Right renal cortex interstitium (tissue), 3 donors: ENCODE measurements at regions not wholly inside any gene's neighbourhood (a gene's known extent, or its start where the extent isn't known, plus 50 kb on each side); places are given as distances from the start of the nearest gene placed in this dataset.

ENCODE experiments used
- DNase-seq, 3 donors: peaks; one replicate each; pipeline ENCODE4 v3.0.0-alpha.2; 2013; ENCODE audit warnings: low read depth in 3 of 3, low spot score in 2 of 3

DNA sequence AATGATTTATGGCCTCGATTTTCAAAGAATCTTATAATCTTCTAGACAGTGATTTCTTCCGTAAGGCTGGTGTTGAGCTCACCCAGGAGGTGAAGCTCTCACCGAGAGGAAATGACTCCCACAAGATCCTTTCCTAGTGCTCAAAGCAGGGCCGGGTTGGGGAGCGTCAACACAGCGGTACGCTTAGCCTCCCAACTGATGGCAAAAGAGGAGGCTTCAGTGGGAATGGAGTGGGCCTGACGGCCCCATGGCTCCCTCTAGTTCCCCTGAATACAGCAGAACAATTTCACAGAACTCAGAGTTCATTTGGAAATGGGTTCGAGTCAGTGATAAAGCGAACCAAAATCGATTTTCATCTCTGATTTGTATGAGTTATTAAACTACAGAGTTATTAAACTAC lies 449.5 kb downstream of the KLF12 start:
- no peak for DNase-seq

DNA sequence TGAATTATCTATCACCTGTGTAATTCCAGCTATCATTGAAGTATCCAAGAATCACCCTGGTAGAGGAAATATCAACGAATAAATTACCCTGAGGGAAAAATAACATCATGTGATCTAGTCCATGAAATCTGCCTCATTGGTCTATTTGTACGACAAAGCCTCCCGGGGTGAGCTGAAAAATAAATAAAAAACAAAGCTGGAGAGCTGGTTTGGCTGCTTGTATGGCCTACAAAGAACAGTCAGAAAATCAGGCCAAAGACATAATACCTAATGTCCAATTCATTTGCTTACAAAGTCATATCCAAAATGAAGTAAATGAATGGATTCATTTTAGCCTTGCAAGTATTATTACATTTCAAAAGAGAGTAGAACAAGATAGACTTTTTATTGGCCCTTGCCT lies 449.9 kb downstream of the KLF12 start:
- DNase-seq, result no peak

DNA sequence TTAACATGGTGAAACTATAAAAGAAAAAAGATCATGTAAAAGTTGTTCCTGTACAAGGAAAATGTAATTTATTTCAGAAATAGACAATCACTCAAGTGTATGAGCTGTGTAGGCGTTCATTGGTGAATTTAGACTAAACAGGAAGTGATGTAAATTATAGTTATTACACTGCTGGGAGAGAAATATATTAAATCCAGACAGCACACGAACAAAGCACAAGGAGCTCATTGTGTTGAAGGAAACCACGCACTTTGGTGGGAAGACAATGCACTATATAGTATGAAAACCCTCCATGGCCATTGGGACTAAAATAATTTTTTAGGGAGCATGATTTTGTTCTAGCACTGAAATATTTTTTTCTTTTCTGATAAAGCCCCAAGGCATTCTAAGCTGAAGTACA lies 450.5 kb downstream of the KLF12 start:
- no peak for DNase-seq

DNA sequence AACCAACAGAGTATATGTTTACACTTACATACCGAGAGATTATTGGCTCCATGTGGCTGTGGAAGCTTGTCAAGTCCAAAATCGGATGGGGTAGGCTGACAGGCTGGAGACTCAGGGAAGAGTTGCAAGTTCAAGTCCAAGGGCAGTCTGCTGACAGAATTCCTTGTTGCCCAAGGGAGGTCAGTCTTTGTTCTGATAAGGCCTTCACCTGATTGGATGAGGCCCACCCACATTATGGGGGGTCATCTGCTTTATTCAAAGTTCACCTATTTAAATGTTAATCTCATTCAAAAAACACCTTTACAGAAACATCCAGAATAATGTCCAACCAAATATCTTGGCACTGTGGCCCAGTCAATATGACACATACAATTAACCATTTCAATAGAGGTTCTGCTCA lies 452.4 kb downstream of the KLF12 start:
- no peak for DNase-seq

DNA sequence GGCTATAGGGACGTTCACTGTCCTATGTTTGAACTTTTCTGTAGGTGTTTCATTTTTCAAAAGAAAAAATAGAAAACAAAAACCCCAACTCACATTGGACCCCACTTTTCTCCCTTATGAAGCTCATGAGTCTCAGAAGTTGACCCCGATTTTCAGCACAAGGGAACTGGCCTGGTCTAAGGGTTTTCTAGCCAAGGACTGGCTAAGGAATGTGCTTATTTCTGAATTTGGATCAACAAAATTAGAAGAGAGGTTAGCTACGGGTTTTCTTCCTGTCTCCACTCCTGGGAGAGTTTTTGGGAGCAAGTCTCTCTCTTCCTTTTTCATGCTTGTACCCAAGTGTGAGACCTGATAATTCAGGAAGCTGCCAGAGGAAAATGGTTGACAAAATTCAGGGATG lies 453.2 kb downstream of the KLF12 start:
- DNase-seq, result no peak

DNA sequence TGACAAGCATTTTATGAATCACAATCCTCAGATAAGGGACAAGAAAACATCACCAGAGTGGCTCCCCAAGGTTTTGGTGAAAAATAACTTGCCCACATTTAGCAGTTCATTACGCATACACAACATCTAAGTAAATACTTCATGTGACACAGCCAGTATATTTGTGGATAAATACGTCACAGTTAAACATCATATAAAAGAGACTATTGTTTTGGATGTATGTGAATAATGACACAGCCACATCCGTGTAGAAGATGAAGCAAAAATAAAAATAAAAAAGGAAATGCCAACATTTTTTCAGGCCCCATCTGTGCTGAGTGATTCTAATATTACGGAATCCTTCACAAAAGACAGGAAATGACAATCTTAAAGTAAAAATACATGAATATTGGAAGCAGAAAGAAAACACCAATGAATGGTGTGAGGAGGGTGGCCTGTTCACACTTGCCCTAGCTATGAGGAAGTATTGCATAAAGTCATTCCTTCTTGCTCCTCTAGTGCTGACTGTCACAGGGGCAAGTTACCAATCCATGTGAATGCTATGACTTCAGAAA lies 457.1 kb downstream of the KLF12 start:
- no peak for DNase-seq

DNA sequence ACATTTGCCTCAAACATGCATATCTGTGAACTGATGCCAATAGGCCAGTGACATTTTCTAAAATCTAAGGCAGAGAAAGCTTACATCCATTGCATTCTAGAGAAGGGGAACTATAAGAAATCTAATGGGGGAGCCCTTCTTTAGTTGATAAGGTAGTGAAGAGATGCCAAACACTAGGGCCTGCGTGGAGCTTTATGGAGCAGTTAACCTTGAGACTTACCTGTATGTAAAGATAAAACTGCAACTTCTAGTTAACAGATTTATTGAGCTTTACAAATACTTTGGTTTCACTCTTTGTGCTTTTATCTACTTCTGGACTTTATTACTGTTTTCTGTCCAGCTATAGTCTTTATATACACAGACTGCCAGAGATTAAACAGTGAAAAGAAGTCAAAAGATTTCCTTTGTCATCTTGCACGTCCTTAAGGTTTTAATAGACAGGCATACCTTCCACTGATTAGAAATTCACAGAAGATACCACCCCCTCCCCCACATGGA lies 457.6 kb downstream of the KLF12 start:
- DNase-seq, result no peak

DNA sequence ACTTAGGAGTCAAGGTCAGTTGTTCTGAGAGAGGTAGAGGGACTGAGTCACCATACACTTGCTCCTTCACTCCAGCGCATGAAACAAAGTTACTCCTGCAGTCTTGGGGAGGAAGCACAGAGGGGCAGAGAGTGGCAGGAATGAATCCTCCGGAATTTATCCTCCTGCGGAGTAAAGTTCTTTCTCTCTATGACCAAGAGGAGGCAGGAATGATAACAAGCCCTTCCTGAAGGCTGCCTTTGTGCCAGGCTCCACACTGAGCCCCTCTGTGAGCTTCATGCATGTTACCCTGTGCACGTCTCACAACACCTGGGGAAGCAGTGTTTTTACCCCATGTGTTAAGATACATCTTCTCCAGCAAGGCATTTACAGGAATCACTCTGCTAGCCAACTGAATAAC lies 458.4 kb downstream of the KLF12 start:
- no peak for DNase-seq

DNA sequence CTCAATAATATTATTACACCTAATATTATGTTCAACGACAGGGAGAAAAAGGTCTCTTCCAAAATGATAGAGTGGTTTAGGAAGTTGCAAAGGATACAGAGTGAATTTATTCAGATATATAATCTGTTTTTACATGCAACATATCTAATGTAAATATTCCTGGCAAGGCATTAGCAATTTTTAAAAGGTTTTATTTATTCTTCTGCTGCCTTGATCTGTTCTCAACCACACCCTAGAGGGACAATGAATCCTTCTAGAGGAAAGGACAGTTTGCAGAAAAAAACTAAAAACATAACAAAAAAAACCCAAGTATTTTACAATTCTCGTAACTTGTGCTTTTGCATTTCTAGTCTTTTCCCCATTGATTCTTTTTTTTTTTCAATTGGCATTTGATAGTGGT lies 459.6 kb downstream of the KLF12 start:
- DNase-seq, result no peak

DNA sequence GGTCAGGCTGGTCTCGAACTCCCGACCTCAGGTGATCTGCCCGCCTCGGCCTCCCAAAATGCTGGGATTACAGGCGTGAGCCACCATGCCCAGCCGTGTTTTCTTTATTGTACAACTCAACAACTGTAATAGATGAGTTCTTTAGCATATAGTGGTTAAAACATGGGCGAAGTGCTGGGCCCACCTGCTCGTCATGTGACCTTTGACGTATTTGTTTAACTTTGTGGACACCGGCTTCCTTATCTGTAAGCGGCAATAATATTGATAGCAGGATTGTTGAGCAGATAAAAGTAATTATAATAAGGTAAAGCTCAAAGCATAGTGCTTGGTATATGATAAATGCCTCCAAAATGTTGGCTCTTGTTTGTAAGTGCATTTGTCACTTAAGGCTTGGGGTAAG lies 460.3 kb downstream of the KLF12 start:
- DNase-seq, result no peak

DNA sequence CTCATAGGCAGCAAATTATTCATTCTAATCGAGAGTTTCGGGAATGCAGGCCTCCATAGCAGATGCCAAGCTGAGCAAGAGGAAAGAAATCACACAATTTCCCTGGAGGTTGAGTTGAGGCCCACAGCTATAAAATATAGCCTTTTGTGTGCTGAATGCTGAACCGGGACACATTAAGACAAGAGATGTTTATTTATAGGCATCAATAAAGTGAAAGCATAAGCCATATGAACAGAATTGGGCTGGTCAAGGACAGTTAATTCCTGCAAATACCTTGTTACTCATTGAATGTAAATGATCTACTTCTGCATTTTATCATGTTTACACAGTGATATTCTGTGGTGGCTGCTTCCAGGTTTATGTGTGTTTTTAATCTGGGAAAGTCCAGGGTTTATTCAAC lies 461.7 kb downstream of the KLF12 start:
- DNase-seq, result no peak

DNA sequence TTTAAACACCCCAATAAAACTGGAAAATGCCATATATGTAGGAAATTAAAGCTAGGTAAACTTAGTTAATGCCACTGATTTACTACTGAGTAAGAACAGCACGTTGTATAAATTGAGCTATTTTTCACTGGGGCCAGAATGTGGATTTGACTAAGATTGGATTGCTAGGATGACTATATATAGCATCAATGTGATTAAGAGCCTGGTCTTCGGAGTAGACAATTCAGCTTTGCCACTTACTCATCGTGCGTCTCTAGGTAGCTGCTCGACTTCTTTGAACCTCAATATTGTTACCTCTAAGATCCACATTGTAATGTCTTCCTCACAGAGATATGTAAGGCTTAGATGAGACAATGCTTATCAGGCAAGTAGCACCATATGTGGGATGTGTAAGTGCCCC lies 462.5 kb downstream of the KLF12 start:
- no peak for DNase-seq

DNA sequence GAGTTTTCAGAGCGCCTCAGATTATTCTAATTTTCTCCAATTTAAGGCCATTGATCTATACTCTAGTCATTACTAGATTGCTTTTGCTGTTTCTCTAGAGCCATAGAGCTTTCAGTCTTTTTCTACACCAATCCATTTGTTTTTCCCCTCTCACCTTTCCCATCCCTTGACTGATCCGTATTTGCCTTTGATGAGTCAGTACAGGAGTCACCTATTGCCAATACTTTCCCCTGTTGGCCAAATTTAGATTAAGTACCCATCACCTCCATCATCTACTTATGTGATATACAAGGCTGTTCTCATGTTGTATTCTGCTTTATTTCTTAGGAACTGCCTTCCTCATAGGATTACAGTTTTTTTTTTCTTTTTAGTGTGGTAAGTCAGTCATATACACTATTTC lies 463.2 kb downstream of the KLF12 start:
- DNase-seq, result no peak

DNA sequence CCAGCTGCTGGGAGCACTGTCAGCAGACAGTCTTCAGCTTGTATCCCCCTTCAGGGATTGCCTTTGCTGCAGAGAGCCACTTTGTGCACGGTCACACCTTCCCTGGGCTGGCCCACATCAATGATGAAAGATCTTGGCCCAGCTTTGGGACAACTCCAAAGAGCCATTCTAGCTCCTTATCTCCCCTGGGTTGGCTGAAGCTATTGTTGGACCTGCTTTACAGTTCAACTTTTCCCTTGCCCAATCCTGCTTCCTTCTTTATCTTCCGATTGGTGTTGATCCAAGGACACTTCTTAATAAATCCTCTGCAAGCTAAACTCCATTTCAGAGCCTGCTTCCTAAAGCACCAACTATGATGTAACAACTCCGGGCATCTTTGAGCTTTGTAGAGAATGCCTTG lies 466.4 kb downstream of the KLF12 start:
- DNase-seq, result no peak

DNA sequence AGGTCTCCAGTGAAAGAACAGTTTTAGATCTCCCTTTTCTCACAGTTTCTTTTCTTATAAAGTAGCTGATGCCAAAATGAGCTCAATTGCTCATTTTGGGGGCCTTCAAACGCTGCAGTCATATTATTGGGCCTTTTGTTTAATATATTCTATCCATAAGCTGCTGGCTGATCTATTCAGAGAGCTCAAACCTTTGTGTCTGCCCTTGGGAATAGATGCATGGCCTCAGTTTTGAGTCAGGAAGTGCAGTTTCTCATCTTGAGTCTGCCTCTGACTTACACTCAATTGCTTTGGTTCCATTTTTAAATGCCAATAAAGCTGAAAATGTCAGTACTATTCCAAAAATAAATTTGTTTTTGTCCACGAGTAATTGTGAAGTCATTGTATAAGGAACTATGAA lies 468.9 kb downstream of the KLF12 start:
- DNase-seq, result no peak

DNA sequence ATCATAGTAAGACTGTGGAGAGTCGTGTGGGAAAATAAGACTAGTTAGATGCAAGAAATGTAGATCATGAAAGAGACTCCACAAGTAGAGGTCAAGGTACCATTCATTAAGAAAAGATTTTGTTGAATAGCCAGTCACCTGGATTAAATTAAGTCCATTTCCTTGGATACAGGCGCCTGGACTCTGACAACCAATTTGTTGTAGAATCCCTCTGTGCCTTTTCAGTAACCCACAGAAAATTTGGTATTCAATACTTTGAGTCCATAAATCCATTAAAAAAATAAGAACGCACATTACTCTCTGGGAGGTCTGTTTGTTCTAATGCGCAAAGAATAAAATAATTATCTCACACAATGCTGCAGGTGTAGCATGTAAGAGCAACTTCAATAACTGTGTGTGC lies 469.4 kb downstream of the KLF12 start:
- no peak for DNase-seq

DNA sequence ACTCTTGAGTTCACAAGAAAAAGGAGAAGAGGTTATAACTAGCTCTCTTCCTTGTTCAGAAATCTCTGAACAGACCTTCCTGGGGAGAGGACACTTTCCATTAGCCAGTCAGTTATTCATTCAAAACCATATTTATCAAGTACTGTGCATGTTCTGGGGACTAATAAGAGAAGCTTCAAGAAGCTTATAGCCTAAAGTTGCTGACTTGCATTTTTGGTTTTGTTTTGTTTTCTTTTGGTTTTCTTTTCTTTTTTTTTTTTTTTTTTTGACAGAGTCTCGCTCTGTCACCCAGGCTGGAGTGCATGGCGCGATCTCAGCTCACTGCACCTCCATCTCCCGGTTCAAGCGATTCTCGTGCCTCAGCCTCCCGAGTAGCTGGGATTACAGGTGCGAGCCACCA lies 471.4 kb downstream of the KLF12 start:
- DNase-seq, result no peak

DNA sequence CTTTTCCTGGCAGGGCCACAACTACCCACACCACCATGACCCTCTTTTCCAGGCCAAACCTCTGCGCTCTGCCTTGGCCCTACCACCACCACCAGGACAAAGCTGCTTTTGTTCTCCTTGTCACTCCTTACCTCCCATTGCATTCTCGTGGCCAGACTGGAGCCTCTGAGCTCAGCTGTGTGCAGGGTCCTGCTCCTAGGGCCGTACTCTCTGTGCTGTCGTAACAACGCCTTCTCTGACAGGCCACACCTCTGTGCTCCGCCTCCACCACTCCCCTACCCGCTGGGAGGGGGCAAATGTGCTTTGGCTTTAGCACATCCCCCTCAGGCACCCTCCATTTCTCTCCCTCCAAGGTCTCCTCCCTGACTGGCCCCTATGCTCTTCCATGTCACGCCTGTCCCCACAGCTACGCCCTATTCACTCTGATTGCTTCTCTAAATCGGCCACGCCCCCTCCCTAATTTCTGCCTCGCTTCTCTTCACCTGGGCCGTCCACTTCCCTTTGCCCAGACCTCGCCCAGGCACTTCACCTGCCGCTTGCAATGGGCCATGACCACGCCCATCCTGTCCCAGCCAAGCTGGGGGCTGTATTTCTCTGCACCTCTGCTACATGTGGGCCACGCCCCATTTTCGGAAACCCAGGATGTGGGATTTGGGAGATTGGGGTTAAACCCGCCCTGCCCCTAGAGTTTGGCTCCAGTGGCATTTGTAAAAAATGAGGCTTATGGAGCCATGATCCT lies 472.3 kb downstream of the KLF12 start:
- no peak for DNase-seq

DNA sequence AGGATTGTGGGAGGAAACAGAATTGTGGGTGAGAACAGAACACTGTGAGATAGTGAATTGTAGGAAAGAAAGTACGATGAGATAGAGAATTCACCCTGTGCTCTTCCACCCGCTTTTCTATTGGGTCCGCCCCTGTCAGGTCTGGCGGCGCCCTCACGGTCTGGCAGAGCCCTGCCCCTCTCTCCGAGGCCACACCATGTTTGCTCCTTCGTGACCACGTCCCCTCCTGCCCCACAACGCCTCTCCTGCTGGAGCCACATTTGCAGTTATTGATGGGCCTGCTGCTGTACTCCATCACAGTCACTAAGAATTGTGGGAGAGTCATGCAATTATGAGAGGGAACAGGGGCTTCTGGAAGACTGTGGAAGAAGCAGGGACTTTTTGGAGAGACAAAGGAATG lies 473.1 kb downstream of the KLF12 start:
- no peak for DNase-seq

DNA sequence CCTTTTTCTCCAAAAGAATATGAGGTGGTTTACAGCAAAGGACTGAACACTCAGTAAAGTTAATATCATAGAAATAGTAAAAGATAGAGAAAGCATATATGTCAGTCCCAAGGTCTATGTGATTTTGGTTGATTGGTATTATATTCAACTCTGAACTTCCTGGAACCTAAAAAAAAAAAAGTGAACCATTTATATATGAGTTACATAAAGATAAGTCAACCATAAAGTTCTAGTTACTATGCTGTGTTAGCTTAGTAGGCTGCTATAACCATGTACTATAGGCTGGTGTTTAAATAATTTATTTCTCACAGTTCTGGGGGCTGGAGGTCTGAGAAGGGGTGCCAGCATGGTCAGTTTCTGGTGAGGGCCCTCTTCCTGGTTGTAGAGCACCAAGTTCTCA lies 475.6 kb downstream of the KLF12 start:
- no peak for DNase-seq

DNA sequence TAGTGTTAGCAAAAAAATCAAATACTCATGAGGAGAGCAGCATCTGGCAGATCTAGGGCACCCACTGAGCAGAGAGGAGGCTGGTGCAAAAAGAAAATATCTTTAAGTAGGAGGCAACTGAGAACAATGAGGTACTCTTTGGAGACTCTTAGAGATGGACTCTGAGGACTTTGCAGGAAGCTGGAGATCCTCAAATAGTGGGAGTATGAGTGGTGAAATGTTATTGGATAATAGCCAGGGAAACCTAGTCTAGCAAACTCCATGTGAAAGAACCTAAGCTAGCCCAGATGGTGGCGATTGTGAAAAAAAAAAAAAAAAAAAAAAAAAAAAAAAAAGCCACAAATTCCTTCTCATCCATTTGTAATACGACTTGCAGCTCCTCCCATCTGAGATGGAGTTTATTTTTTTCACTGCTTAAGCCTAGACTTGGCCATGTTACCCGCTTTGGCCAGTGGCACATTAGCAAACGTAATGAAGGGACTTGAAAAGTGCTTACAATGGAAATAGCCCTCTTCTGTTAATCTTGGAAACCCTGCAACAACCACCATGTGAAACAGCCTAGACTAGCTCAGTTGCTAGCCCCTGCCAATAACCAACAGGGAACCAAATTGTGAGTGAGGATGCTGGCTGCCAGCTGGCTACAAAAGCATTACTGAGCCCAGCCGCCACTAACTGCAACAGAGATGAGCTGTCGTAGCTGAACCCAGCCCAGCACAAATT lies 476.2 kb downstream of the KLF12 start:
- no peak for DNase-seq

DNA sequence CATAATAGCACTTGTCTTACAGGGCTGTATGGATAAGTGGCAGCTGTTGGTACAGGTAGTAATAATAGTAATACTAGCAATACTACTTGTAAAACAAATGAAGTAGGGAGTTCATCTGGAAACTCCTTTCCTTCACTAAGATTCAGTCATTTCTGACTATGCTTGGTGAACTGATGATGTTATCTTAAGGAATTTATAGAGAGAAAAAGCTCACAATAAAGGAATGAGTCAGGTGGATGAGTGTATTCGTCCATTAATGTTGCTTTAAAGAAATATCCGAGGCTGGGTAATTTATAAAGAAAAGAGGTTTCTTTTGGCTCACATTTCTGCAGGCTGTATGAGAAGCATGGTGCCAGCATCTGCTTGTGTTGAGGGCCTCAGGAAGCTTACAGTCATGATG lies 477.3 kb downstream of the KLF12 start:
- DNase-seq, result no peak
